PFSK-1 (cell line): ENCODE measurements at regions not wholly inside any gene's neighbourhood (a gene's known extent, or its start where the extent isn't known, plus 50 kb on each side); places are given as distances from the start of the nearest gene placed in this dataset.

Experiments
- FOXP2 ChIP-seq: optimal IDR thresholded peaks from 2 replicates; pipeline ENCODE3; 2011; ENCODE audit warnings: borderline replicate concordance, control low read depth, inconsistent platforms; ENCODE audit not compliant: insufficient read depth; ENCODE audit errors: extremely low read length, extremely low read depth
- POLR2AphosphoS5 ChIP-seq: IDR thresholded peaks from 2 replicates; pipeline ENCODE4 v1.6.1; 2012; ENCODE audit warnings: low read depth, mild to moderate bottlenecking, control low read depth, low read length, moderate library complexity
- SIN3A ChIP-seq: IDR thresholded peaks from 2 replicates; pipeline ENCODE4 v1.6.1; 2012; ENCODE audit warnings: mild to moderate bottlenecking, low read length, moderate library complexity, borderline replicate concordance; ENCODE audit not compliant: insufficient read depth
- TAF1 ChIP-seq: IDR thresholded peaks from 2 replicates; pipeline ENCODE4 v1.6.1; 2012; ENCODE audit warnings: low read length, control low read depth, borderline replicate concordance; ENCODE audit not compliant: insufficient read depth
- TF ChIP-seq, protein P1 (sequence below), 2 experiments: IDR thresholded peaks; 2 replicates each; pipeline versions ENCODE4 v1.6.1 to v1.8.0; 2011 to 2012; ENCODE audit warnings: low read depth in 2 of 2, low read length in 2 of 2, control low read depth in 1 of 2, inconsistent platforms in 1 of 2, mild to moderate bottlenecking in 1 of 2, moderate library complexity in 1 of 2; ENCODE audit not compliant: insufficient read depth in 1 of 2

DNA sequence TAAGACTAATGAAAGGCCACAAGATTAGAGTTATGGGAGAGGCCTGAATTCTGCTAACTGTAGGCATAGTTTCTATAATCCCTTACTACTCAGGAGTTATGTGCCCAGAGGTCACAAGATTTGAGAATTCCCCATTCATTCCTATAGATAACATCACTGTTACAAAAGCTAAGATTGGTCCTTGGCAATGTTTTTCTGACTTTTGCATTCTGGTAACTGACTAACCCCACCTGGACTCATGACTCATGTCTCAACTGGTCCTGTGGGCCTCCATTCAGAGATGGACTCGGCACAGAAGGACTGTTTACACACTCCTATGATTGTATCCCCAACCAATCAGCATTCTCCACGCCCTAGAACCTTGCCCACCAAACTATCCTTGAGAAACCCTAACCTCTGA is 249.0 kb upstream of the ZP4 start:
- no peak for TF ChIP-seq SIN3A

DNA sequence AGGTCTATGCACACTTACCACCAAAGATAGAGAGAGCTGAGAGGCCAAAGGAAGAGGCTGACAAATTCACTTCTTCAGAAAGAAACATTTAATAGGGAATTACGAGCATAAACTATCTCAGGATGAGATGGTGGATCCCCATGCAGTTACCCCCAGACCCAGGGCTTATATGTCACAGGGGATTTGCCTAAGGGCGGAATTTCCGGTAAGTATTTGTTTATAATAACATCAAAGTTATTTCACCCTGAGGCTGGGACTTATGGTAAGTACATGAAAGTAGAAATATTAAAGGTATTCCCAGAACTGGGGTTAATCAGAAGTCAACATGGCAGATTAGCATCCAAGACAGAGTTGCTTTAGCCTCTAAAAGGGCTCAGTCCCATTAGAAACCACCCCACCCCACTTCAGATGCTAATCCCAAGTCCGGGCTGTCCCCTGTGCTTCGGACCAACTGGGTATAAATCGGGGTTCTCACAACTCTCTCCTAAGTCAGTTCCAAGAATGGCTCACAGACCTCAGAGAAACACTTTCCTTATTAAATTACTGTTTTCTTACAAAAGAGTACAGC is 247.4 kb upstream of the ZP4 start:
- TF ChIP-seq POLR2AphosphoS5 (no peak), FOXP2 (no peak), TAF1 (no peak), SIN3A (no peak)
- TF ChIP-seq, protein P1, sequence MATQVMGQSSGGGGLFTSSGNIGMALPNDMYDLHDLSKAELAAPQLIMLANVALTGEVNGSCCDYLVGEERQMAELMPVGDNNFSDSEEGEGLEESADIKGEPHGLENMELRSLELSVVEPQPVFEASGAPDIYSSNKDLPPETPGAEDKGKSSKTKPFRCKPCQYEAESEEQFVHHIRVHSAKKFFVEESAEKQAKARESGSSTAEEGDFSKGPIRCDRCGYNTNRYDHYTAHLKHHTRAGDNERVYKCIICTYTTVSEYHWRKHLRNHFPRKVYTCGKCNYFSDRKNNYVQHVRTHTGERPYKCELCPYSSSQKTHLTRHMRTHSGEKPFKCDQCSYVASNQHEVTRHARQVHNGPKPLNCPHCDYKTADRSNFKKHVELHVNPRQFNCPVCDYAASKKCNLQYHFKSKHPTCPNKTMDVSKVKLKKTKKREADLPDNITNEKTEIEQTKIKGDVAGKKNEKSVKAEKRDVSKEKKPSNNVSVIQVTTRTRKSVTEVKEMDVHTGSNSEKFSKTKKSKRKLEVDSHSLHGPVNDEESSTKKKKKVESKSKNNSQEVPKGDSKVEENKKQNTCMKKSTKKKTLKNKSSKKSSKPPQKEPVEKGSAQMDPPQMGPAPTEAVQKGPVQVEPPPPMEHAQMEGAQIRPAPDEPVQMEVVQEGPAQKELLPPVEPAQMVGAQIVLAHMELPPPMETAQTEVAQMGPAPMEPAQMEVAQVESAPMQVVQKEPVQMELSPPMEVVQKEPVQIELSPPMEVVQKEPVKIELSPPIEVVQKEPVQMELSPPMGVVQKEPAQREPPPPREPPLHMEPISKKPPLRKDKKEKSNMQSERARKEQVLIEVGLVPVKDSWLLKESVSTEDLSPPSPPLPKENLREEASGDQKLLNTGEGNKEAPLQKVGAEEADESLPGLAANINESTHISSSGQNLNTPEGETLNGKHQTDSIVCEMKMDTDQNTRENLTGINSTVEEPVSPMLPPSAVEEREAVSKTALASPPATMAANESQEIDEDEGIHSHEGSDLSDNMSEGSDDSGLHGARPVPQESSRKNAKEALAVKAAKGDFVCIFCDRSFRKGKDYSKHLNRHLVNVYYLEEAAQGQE (IDR thresholded peaks at IDR 0.05; ENCODE audit: insufficient read depth in 1 of 2, low read depth in 2 of 2, low read length in 2 of 2): no peak

DNA sequence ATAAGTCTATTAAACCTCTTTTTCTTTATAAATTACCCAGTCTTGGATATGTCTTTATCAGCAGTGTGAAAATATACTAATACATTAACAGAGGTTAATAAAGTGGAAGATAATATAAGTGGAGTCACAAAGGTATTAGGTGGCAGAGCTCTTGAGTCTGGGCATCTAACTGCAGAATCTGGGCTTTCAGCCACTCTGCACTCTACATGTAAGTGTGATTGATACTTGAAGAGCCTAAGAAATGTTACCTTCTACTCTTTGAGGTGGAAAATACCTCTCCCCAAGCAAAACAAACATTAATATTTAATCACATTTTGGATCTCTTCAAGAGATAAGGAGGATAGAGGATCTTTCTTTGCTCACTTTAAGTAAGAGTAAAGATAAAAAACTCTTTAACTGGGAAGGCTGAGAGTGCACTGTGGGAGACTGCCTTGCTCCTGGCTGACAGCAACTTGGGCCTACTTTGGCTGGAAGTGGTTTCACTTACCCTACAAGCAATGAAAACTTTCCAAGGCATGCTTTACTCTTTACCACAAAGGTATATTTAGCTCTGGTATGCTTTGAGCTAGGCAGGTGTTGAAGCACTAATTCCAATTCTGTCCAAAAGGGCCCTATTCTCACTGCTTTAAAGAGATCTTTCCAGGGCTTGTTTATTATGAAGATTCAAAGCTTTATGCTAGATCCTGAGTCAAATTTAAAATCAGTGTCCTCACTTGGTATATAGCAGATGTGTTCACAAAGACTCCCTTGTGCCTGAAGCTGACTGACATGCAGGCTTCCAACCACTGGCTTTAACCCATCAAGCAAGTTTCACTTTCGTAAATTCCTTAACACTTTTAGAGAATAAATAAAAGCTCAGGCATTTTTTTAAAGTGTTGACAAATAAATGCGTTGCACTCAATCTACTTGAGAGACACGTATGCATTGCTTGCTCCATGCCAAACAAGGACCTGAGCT is 245.3 kb upstream of the ZP4 start:
- TF ChIP-seq POLR2AphosphoS5 (no peak), TAF1 (no peak), SIN3A (no peak), FOXP2 (no peak)
- TF ChIP-seq, protein P1 (IDR thresholded peaks at IDR 0.05; ENCODE audit: insufficient read depth in 1 of 2, low read depth in 2 of 2, low read length in 2 of 2): no peak

DNA sequence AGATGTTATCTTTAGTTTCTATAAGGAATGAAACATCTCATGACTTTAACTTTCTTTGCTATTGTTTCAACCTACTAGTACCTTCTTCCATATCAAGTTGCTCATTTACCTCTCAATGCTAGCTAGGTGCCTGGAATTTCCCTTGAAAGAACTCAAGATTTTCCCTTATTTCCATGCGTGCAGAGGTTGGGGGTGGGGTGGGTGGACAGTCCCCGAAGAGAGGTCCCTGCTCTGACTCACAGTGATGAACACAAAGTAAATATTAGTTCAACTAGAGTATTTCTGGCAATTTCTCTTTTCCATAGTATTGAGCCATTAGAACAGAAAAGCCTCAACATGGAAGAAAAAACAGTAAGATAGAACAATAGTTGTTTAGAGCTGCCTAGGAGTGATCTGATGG is 239.0 kb upstream of the ZP4 start:
- TF ChIP-seq, protein P1 (IDR thresholded peaks at IDR 0.05; ENCODE audit: insufficient read depth in 1 of 2, low read depth in 2 of 2, low read length in 2 of 2): no peak
- TF ChIP-seq SIN3A (no peak), FOXP2 (no peak), TAF1 (no peak), POLR2AphosphoS5 (no peak)

DNA sequence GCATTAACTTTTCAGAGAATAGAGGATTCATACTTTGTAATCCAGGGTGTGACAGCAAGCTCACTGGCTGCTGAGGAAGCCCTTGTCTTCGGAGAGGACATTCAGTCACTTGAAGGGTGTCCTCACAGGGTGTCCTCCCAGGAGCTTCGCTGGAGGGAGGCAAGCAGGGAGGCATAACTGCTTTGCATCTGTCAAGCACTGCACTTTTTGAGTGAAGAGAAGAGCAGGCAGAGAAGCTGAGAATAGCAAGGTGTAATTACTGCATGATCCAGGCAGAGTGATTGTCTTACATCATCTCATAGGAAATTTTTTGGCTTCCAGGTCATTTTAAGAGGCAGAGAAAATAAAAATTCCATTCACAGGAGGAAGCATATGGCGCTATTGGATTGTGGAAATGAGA is 232.5 kb upstream of the ZP4 start:
- TF ChIP-seq POLR2AphosphoS5: no peak

DNA sequence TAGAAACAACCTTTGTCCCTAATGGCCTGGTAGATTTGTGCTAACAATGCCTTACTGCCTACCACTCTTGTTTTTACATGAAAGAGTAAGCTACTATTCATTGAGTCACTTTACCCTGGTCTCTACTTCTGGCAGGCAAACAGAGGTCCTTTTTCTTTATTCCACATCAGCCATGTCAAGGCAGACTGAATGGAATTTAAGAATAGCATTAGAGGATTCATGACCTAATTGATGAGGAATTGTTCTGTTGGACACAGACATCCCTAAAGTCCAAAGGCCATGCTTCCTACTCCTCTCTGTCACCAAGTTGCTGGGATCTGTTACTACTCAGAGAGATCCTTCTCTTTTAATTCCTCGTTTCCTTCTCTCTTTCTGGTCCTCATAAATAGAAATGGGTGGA is 229.1 kb upstream of the ZP4 start:
- TF ChIP-seq, protein P1 (IDR thresholded peaks at IDR 0.05; ENCODE audit: insufficient read depth in 1 of 2, low read depth in 2 of 2, low read length in 2 of 2): no peak
- TF ChIP-seq TAF1: no peak
- TF ChIP-seq FOXP2: no peak
- no peak for TF ChIP-seq POLR2AphosphoS5
- TF ChIP-seq SIN3A: no peak
